ENCODE measurements at regions not wholly inside any gene's neighbourhood (a gene's known extent, or its start where the extent isn't known, plus 50 kb on each side); places are given as distances from the start of the nearest gene placed in this dataset.
"Not testable (repeated sequence)": the region's sequence is repeated elsewhere in the genome, so short reads cannot be mapped to it uniquely, and the experiment has no call there.

DNA sequence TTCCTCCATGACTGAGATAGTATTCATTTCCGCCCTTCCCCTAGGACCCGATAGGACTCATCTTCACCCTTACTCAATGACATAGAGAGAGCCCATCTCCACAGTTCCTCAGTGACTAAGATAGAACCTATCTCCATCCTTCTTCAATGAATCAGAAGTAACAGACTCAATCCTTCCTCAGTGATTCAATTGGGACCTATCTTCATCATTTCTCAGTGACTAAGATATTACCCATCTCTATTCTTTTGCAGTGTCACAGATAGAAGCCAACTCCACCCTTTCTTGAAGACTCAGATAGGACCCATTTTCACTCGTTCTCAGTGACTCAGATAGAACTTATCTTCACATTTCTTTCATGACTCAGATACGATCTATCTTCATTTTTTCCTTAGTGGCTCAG, 164.6 kb downstream of the FBXO4 start:
- no peaks in the 10 kb centered on the region for H3K36me3 ChIP-seq (replicated peaks)
- TF ChIP-seq, protein P1, sequence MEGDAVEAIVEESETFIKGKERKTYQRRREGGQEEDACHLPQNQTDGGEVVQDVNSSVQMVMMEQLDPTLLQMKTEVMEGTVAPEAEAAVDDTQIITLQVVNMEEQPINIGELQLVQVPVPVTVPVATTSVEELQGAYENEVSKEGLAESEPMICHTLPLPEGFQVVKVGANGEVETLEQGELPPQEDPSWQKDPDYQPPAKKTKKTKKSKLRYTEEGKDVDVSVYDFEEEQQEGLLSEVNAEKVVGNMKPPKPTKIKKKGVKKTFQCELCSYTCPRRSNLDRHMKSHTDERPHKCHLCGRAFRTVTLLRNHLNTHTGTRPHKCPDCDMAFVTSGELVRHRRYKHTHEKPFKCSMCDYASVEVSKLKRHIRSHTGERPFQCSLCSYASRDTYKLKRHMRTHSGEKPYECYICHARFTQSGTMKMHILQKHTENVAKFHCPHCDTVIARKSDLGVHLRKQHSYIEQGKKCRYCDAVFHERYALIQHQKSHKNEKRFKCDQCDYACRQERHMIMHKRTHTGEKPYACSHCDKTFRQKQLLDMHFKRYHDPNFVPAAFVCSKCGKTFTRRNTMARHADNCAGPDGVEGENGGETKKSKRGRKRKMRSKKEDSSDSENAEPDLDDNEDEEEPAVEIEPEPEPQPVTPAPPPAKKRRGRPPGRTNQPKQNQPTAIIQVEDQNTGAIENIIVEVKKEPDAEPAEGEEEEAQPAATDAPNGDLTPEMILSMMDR (IDR thresholded peaks at IDR 0.05; ENCODE audit: low read depth, low read length, missing control alignments), result no peak
- no peak overlapping the region for H3K27ac ChIP-seq
- H3K4me3 ChIP-seq (ENCODE audit: low read depth, low read length), result no peak overlapping the region
- in situ Hi-C loops (cut with HindIII; ENCODE audit: low pct_ligation_motif_present, low sequenced_read_pairs), result no loop called here
- H3K27me3 ChIP-seq (replicated peaks), result no peaks in the 10 kb centered on the region
- DNase-seq, result no peak

DNA sequence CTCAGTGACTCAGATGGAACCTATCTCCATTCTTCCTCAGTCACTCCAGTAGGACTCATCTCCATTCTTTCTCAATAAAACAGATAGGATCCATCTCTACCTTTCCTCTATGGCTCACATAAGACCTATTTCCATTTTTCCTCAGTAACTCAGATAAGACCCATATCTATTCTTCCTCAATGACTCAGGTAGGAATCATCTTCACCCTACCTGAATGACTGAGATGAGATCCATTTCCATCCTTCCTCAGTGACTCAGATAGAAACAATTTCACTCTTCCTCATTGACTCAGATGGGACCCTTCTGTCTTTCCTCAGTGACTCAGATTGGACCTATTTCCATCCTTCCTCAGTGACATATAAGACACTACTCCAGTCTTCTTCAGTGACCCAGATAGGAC, 165.1 kb downstream of the FBXO4 start:
- Histone ChIP-seq H3K27me3 (replicated peaks) (no peaks in the 10 kb centered on the region), H3K4me3 (ENCODE audit: low read depth, low read length) (no peak overlapping the region), H3K36me3 (replicated peaks) (no peaks in the 10 kb centered on the region), H3K27ac (no peak overlapping the region)
- no peak for DNase-seq
- in situ Hi-C loops (cut with HindIII; ENCODE audit: low pct_ligation_motif_present, low sequenced_read_pairs), result no loop called here
- TF ChIP-seq, protein P1 (IDR thresholded peaks at IDR 0.05; ENCODE audit: low read depth, low read length, missing control alignments), result no peak

DNA sequence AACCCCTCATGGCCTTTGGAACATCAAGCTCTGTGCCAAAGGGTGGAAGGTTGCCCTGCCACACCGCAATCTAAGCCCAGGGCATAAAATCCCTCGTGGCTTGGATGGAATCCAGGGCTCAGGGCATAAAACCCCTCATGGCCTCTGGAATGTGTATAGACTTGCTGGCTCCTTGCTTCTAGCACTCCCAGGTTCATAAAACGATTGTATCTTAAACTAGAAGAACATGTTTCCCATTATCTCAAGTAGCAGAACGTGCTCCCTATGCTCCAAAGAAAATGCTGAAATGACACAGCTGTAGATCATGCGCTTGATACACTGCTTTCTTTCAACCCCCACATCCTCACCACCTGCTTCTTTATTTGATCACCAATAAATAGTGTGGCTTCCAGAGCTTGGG, 174.8 kb downstream of the FBXO4 start:
- in situ Hi-C loops (cut with HindIII; ENCODE audit: low pct_ligation_motif_present, low sequenced_read_pairs); H3K27me3 ChIP-seq (replicated peaks); H3K4me3 ChIP-seq (ENCODE audit: low read depth, low read length); H3K27ac ChIP-seq; DNase-seq; H3K36me3 ChIP-seq (replicated peaks): not testable (repeated sequence)

DNA sequence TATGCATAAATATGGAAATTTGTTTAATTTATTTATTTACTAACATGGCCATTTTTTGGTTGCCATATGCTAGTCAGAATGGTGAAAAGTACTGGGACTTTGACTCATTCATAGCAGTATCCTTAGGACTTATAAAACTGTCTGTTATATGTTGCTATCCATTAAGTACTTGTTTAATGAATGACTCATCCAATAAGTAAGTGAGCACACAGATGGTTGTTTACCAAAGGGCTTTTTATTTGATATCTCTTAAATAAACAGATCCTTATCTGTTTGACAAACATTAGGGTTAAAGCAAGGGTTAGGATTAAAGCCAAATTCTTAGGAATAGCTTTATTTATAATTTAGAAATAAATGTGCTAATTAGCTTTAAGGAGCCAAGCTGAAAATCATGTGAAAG, 183.4 kb downstream of the FBXO4 start:
- in situ Hi-C loops (cut with HindIII; ENCODE audit: low pct_ligation_motif_present, low sequenced_read_pairs), result no loop called here
- TF ChIP-seq, protein P1 (IDR thresholded peaks at IDR 0.05; ENCODE audit: low read depth, low read length, missing control alignments), result no peak
- no peak overlapping the region for H3K4me3 ChIP-seq (ENCODE audit: low read depth, low read length)
- H3K27ac ChIP-seq, result no peak overlapping the region
- H3K27me3 ChIP-seq (replicated peaks), result no peaks in the 10 kb centered on the region
- H3K36me3 ChIP-seq (replicated peaks), result no peaks in the 10 kb centered on the region
- no peak for DNase-seq

DNA sequence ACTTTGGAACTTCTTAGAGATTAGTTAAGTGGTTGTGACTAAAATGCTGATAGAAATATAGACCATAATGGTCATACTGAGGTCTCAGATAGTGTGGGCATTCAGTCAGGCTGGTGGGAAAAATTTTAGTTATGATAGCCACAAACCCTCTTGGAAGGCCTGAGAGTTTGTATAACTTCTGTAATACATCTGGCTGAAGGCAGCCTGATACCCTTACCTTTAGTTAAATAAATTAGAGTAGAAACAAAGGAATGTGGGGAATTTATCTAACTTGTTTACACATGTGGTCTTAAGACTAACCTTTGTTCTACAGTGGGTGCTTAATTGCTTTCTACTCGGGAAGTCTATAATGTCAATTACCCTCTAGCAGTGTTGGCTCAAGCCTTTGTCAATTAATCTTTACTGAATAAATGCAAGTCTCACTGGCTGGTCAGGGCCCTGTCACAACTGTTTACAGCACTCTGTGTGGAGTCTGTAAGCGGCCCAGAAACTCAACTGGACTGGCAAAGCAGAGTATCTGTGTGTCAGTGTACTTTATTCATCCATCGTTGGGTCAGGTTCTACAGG, 184.0 kb downstream of the FBXO4 start:
- TF ChIP-seq, protein P1 (IDR thresholded peaks at IDR 0.05; ENCODE audit: low read depth, low read length, missing control alignments), result no peak
- Histone ChIP-seq H3K27ac (no peak overlapping the region), H3K27me3 (replicated peaks) (no peaks in the 10 kb centered on the region), H3K36me3 (replicated peaks) (no peaks in the 10 kb centered on the region), H3K4me3 (ENCODE audit: low read depth, low read length) (no peak overlapping the region)
- peak; percentile 14 for DNase-seq
- in situ Hi-C loops (cut with HindIII; ENCODE audit: low pct_ligation_motif_present, low sequenced_read_pairs), result no loop called here

DNA sequence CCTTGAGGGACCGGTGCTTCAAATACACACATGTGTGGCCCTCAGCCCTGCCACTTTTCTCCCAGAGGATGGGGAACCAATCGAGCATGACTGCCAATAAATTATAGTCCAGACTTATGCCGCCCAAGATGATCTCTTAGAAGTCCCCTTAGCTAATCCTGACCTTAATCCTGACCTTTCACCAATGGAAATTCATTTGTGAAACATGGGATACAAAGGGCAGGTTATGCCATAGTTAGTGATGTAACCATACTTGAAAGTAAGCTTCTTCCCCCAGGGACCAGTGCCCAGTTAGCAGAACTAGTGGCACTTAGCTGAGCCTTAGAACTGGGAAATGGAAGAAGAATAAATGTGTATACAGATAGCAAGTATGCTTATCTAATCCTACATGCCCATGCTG, 190.6 kb downstream of the FBXO4 start:
- H3K27me3 ChIP-seq (replicated peaks); H3K36me3 ChIP-seq (replicated peaks); in situ Hi-C loops (cut with HindIII; ENCODE audit: low pct_ligation_motif_present, low sequenced_read_pairs): not testable (repeated sequence)

DNA sequence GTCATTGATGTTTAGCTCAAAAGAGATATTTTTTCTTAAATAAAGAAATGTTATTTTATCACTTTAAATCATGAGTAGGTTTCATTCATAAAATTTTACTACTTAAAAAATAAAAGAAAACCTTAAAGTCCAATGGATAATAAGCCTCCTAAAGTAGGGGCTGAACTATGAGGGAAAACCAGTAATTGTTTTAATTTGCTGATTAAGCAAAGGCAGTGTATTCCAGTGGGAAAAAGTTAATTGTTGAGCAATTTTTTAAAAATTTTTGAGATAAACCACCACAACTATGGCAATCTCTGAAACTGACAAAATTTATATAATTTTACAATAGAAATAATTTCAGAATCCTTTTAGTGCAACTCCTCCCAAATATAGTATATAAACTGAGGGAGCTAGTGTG, 195.0 kb downstream of the FBXO4 start:
- DNase-seq, result no peak
- H3K36me3 ChIP-seq (replicated peaks), result no peaks in the 10 kb centered on the region
- no peaks in the 10 kb centered on the region for H3K27me3 ChIP-seq (replicated peaks)
- H3K4me3 ChIP-seq (ENCODE audit: low read depth, low read length), result no peak overlapping the region
- in situ Hi-C loops (cut with HindIII; ENCODE audit: low pct_ligation_motif_present, low sequenced_read_pairs), result no loop called here
- no peak overlapping the region for H3K27ac ChIP-seq
- TF ChIP-seq, protein P1 (IDR thresholded peaks at IDR 0.05; ENCODE audit: low read depth, low read length, missing control alignments), result no peak

More for the DNA sequence above, 190.6 kb downstream of the FBXO4 start:
- DNase-seq; H3K4me3 ChIP-seq (ENCODE audit: low read depth, low read length); H3K27ac ChIP-seq: not testable (repeated sequence)

Data from brain microvascular endothelial cell (primary cell).